Colon (tissue), 2 donors: ENCODE measurements at regions not wholly inside any gene's neighbourhood (a gene's known extent, or its start where the extent isn't known, plus 50 kb on each side); places are given as distances from the start of the nearest gene placed in this dataset.

Experiments used
- FAIRE-seq: peaks from 2 replicates; lab custom pipeline; 2012; peaks lifted over from hg19 to GRCh38; lab: Jason Lieb, UNC
- donor health status: control.
- donor health status: control.

DNA sequence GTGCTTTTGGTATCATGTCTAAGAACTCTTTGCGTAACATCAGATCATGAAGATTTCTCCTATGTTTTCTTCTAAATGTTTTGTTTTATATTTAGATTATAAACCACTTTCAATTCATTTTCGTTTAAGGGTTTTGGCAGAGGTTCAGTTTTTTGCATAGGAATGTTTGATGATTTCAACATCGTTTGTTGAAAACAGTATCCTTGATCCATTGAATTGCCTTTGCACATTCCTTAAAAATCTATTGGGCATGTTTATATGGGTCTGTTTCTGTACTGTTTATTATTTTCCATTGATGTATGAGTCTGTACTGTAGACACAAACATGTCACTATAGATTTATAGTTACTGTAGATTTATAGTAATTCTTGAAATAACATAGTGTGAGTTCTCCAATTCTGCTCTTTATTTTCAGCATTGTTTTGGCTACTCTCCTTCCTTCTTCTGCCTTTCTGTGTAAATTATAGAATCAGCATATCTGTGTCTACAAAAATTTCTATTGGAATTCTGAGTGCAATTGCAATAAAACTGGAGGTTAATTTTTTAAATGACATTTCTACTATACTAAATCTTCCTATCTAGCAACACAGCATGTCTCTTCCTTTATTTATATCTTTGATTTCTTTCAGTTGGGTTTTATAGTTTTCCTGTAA, 374.0 kb downstream of the SV2B start:
- FAIRE-seq = no peak

DNA sequence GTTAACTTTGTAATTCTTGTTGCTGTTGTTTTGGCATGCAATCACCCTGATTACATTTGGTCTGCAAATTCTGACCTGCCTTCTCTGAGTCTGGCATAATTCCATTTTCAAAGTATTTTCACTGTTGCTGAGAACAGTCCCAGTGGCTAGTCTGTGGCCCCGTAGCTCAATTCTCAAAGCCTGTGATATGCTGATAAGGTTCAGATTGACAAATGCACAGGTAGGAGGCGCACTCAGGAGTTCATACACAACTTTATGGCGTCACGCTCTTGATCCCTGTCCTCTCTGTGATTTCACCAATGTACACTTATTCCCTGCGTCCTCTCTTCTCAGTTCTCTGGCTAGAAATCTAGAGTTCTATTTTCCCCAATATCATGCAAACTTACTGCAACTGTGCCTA, 376.6 kb upstream of the SLCO3A1 start:
- no peak for FAIRE-seq

DNA sequence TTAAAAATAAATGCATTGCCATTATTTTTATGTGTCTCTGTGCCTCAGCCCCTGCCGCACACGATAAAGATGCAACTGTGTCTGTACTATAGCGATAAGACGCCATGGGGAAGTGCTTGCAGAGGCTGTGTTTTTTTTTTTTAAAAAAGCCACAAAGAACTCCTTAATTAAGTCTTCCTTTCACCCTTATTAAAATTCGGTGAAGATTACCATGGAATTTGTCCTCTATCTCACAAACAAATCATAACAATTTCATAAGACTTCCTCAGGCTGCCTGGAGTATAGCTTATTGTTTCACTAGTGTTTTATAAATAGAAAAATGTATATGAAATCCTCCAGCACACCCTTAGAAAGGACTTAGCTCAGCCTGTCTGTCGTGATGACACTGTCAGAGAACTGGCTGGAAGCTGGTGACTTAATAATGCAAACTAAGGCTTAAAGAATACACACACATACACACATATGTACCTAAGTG, 374.8 kb upstream of the SLCO3A1 start:
- FAIRE-seq = no peak

DNA sequence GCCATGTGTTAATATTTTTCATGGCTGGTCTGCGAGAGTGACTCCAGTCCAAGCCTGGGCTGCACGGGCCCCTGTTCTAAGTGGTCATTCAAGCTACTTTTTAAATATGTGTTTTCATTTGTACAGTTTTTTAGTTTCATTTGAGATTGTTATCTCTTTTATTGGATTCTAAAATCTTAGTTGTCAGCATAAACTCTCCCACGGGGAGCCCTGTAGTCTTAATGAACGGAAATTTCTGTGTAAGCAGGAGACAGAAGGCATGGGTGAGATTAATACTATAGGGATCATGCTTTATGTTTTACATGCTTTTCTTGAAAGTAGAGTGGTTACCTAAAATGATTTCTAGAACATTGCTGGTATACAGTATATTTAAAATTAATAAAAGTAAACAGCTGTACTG, 373.1 kb upstream of the SLCO3A1 start:
- no peak for FAIRE-seq

DNA sequence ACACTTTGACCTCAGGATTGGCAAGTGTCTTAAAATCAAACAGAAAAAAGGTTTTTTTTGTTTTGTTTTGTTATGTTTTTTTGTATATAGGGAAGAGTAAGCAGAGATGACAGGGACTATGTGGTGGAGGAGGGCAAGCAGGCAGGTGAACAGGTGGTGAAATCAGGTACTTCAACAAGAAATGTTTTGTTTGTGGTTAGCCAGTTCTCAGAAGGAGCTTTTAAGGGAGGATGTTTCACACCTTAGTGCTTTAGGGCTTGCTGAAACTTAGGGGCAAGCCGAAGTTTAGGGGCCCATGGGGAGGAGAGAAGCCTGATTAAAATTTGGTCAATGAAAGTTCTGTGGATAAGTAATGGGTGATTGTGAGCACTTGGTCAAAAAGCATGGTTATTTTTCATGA, 370.7 kb upstream of the SLCO3A1 start:
- FAIRE-seq = no peak

DNA sequence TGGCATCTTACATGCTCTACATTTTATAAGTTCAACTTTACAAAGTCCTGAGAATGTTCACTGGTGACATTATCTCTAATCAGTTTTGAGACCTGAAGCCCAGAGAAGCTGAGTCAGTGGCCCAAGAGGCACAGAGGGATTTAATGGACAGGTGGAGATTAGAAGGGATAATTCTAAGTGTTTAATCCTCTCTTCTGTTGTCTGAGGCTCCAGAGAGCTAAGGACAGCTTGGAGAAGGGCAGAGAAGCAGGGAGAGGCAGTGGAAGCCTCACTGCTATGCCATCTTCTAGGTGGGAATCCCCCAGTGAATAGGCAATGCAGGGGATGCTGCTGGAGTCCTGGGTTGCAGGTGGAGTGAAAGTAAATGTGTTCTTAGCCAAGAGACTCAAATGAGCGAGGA, 369.4 kb upstream of the SLCO3A1 start:
- no peak for FAIRE-seq

DNA sequence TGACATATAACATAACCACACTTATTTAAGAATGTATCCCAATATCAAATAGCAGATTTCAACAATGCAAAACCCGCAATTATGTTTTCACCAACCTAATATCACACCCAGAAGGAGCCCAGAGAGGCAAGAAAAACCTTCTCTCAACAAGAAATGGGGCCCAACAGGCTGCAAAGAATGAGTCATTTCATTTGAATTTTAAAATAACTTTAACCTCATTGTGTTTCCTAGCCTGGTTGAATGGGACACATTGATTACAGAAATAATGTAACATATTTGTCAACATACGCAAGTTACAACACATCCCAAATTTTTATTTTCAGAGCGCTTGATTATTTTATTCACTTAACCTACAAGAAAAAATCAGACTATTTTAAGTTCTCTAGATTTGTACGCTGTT, 365.1 kb upstream of the SLCO3A1 start:
- FAIRE-seq = no peak

DNA sequence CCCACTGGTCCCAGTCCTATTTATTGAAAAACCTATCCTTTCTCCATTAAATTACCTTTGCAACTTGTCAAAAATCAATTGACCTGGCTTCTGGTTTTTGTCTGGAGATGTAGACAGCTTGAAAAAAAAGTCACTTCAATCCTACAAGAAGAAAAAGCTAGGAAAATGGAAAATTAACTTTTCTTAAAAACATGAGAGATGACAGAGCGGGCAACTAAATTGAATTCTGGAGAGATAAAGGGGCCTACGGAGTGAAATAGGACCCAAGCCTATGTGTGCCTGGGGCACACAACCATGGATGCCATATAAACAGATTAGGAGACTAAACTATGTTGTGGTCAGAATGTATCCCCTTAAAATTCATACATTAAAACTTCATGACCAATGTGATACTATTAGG, 363.3 kb upstream of the SLCO3A1 start:
- no peak for FAIRE-seq

DNA sequence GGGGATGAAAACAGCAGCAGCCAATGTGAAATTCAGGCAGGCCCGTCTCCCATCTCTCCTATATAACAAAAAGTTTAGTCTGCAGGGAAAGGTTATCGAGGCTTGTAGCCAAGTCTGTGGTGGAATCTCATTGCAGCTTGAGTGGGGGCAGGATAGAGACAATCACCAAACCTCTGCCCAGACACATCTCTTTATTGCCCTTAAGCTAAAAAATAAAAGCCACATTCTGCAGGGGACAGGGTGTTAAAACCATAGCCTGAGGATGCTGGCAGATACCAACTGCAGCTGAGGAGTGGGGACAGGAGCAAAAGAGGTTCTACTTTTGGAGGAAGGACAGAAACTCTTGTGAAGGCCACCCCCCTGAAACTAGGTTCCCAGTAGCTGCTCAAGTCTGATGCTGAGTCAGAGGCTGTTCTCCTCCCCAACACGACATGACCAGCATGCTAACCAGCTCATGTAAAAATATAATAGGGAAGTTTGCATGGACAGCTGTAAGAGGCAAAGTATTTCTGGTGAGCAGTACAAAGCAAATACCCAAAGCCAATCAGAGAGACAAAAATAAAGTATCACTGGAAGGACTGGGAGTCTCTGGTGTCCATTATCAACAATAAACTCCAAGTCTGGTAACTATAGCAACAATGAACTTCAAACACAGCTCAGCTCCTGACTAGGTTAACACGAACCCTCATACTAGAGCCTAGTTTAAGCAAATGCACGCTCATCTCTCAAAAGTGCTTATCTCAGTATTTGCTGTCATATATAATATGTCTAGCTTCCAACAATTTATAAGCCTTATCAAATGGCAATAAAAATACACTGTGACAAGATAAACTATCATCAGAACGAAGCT, 362.2 kb upstream of the SLCO3A1 start:
- FAIRE-seq = no peak

DNA sequence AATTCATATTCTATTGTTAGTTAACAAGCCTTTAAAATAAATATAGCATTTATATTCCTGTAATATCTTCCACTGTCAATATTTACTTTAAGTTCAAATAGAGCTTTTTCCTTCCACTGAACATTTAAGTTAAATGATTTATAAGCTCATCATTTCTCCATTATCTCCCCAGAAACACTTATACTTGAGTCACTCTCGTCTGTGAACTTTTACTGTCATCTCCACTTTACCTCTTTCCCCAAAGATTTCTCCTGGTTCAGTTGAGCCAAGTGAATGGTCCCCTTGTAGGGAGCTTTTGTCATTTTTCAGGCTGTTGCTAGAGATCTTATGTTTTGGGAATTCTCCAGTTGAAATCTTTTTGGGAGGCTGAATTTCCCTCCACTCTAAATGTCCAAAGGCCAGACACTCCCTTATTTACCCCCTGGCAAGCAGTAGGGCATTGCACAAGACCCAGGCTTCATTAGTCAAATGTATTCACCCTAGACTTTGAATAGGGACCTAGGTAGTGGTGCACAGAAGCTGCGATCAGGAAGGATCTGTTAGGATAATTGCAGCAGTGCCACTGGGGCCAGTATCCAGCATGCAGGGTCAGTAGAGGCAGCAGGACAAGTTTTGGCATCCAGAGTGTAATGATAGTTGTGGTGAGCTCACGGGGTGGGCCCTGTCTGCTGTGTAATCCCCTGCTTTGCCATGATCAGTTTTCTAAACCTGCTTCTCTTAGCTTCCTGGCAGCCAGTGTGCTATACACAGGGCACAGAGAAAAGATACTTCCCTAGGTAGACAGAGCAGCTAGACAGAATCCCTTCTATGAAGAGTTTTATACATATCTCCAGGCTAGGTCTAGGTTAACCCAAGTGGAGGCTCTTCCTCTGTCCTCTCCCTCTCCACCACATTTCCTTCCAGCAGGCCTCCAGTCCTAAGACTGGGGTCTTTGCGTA, 356.5 kb upstream of the SLCO3A1 start:
- no peak for FAIRE-seq

DNA sequence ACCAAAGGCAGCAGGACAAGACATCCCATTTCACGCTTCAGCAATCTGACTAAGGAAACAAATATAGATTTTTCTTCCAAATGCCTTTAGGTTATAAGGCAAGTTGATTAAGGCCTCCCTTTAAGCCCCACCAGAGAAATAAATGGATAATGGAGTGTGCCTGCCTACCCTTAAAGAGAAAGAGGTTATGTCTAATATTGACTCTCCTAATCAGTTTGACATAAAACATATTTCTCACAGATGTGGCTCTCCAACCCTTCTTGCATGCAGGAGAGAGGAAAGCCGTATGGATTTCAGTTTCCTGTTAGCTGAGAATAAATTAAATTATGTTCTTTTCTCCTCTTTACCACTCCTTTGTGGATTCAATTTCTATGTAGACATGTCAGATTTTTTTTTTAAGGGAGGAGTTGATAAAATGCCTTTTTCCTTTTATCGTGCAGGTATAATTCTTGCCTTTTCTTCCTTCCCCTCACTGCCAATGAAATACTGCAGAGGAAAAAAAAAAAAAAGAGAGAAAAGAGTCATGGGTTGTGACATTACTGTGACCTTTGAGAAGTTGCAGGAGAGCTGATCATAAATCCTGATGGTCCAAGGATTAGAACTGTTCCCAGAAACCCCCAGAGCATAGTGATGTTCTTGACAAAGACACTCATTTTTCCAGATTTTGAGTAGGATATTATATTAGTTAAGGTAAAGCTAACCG, 355.3 kb upstream of the SLCO3A1 start:
- no peak for FAIRE-seq

DNA sequence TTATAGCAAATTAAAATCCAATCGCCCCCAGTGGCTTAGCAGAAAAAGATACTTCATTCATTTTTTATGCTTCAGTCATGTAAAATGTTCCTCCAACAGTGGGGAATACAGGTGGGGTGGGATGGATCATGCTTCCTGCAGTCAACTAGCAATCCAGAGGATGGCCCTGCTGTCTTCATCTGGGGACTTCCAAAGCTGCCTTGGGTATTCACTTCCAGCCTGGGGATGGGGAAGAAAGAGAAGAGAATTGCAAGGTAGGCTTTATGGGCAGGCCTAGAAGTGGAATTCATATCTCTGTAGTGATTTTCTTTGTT, 354.8 kb upstream of the SLCO3A1 start:
- FAIRE-seq = no peak

DNA sequence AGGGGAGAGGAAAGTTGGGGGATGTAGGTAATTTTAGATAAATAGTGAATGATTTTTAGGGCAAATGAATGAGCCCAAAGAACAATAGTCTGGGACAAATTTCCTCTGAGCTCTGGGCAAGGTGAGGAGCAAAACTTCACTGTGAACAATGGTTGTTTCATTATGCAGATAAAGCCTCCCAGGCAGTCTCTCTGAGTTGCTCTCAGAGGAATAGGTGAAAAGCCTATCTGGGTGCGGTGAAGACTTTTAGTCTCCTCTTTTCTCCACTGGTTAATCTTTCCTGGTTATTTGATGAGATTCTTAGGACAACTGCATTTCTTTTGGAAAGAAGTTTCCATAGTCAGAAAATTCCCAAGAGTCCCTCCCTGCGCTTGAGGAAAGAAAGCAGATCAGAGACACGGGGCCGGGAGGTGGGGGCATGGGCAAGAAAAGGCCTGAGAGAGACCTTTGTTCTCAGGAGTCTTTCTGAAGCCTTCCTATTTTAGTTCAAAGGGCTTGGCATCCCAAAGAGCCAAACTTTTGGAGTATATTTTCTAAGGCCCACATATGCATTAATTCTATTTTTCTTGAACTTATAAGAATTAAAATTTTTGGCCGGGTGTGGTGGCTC, 353.6 kb upstream of the SLCO3A1 start:
- FAIRE-seq = no peak

DNA sequence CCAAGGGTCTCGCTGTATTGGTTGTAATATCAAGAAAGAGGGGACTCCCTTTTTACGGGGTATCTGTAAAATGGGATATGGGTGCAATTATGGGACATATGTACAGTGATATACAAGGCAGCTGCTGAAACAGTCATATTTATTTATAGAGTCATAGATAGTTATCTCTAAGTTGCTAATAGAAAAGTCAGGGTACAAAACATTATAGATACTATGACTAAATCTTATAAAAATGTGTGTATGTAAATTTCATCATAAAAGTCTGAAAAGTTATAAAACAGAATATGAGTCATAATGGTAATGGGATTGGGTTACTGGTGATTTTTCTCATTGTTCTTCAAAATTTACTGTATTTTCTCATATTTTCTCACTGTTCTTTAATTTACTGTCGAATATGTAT, 344.9 kb upstream of the SLCO3A1 start:
- FAIRE-seq = no peak

DNA sequence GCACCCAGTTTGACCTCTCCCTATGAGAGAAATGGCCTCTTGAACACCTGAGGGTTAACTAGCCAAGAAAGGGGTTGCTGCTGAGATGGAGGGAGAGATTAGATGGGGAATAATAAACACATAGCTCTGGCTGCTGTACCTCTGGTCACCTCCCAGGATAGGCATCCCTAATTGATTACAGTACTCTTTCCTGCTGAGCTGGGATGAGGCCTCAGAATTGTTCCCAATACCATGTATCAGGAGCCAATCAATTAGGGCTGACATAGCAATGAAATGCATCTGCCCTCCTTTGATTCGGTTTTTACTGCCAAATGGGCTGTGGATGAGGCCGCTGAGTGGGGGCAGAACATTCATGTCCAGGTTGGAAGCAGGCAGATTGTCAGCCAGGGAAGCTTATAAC, 339.4 kb upstream of the SLCO3A1 start:
- no peak for FAIRE-seq

DNA sequence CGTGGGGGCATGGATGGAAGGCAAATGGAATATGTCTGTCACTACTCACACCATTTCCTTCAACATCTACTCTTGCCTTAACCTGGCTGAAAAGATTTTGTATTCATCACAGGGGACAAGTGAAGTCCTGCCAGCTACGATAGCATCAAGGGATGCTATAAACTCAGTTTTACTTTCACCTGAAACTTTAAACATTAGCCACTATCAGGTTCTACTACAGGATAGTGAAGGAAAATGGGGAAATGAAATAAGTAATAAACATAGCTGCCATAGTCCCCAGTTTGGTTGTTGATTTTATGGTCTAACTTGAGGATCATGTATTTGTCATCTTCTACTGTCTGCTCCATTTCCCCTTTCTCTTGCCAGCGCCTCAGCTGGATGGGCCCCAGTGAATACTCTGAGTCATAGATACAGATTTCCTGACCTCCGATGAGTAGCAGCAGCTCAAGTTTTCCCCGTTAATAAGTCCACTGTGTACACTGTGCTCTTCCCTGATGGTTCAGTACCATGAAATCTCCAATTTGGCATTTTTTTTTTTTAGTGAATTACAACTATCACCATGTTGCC, 338.2 kb upstream of the SLCO3A1 start:
- FAIRE-seq = no peak

DNA sequence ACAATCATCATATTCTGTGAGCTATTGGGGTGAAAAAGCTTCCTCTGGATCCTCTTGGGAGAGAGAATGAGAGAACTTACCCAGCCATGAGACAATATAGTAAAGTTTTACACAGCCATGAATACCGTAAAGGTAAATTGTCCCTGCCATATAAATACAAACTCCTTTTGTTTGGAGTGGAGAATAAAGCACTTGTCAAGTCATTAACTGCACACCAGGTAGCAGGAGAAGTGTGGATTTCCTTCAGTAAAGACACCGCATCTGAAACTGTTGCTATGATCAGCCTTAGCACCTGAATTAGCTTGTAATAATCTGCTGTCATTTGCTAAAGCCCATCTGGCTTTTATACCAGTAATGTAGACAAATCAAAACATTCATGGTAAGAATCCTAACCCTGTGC, 336.6 kb upstream of the SLCO3A1 start:
- FAIRE-seq = no peak

DNA sequence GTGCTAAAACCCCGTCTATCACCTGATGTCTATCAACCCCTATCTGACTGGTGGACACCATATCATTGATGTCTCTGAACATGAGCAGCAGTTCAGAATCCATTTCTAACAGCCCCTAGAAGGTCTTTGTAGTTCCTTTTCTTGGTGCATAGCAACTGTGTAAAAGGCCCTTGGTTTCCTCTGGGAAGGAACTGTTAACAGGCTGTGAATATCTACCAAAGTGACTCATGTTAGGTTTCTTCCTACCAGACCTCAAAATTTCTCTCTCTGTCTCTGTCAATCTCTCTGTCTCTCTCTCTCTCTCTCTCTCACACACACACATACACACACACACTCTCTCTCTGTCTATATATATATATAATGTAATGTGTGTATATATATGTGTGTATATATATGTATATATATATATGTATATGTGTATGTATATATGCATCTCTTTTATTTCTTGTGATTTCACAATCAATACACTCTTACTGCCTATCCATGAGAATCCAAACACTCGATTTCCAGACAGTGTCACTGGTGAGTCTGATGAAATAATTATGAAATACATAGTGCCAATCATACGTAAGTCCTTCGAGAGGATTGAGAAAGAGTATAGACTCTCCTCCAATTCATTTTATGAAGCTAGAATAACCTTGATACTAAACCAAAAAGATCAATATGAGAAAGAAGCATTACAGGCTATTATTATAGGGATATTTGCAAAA, 335.9 kb upstream of the SLCO3A1 start:
- no peak for FAIRE-seq

DNA sequence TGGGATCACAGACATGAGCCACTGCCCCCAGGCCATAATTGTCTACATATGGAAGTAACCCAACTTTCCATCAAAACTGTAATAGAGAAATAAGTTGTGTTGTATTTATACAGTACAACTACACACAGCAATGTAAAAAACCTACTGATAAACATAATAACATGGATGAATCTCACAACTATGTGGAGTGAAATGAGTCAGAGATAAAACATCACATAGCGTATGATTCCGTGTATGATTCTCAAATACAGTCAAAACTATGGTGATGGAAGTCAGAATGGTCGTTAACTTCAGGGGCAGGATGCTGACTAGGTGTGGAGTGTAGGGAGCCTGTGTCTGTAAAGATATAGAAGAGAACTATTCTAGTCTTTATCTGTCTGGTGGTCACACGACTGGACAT, 332.7 kb upstream of the SLCO3A1 start:
- FAIRE-seq = no peak

DNA sequence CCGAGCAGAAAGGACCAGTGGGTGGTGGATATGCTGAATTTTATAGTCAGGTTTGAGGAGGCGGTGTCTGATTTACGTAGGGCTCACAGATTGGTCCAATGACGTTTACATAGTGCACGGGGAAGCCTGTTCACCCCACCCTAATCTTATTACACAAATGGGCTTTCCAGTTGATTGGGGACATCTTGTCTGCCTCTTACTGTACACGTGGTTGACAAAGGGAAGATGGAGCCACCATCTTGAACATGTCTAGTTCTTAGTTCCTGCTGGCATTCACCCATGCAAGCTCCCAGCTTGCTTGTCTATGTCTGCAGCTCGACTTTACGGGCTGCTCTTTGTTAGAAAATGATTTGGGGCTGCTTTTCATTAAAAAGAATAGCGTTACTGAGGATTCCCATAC, 332.0 kb upstream of the SLCO3A1 start:
- FAIRE-seq = no peak

DNA sequence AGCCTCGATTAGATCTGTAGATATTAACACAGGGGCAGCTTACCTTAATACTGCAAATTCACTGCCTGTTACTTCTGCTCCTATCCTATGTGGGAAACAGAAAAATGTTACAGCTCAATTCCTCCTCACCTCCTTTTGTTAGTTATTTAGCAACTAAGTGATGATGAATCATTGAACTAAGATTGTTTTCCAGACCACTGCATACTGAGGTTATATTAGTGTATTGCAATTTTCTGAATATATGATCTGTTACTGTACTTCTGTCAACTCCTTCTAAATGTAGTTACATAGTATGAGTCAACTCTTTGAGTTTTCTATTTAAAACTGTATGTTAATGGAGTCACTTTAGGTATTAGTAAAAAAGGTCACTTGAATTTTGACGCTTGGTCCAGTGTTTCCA, 331.5 kb upstream of the SLCO3A1 start:
- FAIRE-seq = no peak
